CD4-positive, alpha-beta T cell (primary cell): ENCODE measurements at regions not wholly inside any gene's neighbourhood (a gene's known extent, or its start where the extent isn't known, plus 50 kb on each side); places are given as distances from the start of the nearest gene placed in this dataset.

Experiments
- ATAC-seq: fragments of 200-7000 bp; cut with Tn5 transposase; one replicate; pipeline ENCODE4 v1.10.0; 2022; ENCODE audit warnings: mild to moderate bottlenecking; ENCODE audit not compliant: poor library complexity
- CTCF ChIA-PET: fragments of 350-600 bp; sonication (Branson Sonifier 250); formaldehyde crosslinking; loops from one replicate; lab custom pipeline; 2021; ENCODE audit warnings: antibody characterized with exemption, inconsistent platforms; lab: Charles Lee
- POLR2A ChIA-PET: fragments of 350-600 bp; sonication (Branson Sonifier 250); formaldehyde crosslinking; loops from one replicate; lab custom pipeline; 2021; ENCODE audit warnings: antibody characterized with exemption, inconsistent platforms; lab: Charles Lee
- DNase-seq, 14 experiments: peaks; one replicate each; pipeline ENCODE4 v3.0.0-alpha.2; 2013 to 2020; ENCODE audit warnings: mixed read lengths in 2 of 14
- H3K27ac ChIP-seq, 2 donors: one replicate each; pipeline versions ENCODE4 v1.5.1 to v1.7.0; 2013; ENCODE audit warnings: low read length in 2 of 2, low read depth in 1 of 2, mild to moderate bottlenecking in 1 of 2
- H3K27me3 ChIP-seq, 2 experiments: 1 replicate in 1 of 2; 2 replicates in 1 of 2; pipeline versions ENCODE4 v1.6.1 to v1.7.0; 2013; ENCODE audit warnings: low read length in 2 of 2, control low read depth in 1 of 2, mild to moderate bottlenecking in 1 of 2, moderate library complexity in 1 of 2; ENCODE audit not compliant: insufficient read depth in 2 of 2, control insufficient read depth in 1 of 2
- H3K36me3 ChIP-seq: one replicate; pipeline ENCODE4 v1.6.1; 2013; ENCODE audit warnings: low read length, control low read depth; ENCODE audit not compliant: insufficient read depth
- H3K4me1 ChIP-seq: one replicate; pipeline ENCODE4 v1.6.1; 2013; ENCODE audit warnings: low read length, control low read depth; ENCODE audit not compliant: insufficient read depth
- H3K4me3 ChIP-seq: one replicate; pipeline ENCODE4 v1.5.1; 2013; ENCODE audit warnings: mild to moderate bottlenecking, low read length, moderate library complexity
- H3K9me3 ChIP-seq, 2 experiments: 1 replicate in 1 of 2; 2 replicates in 1 of 2; pipeline versions ENCODE4 v1.6.1 to v1.7.0; 2013; ENCODE audit warnings: low read length in 2 of 2, mild to moderate bottlenecking in 2 of 2, control low read depth in 1 of 2, moderate library complexity in 1 of 2; ENCODE audit not compliant: control insufficient read depth in 1 of 2, insufficient read depth in 1 of 2
- H3K27ac Mint-ChIP-seq: one replicate; pipeline ENCODE4 v1.8.0; 2020; ENCODE audit warnings: mixed read lengths
- H3K27me3 Mint-ChIP-seq: one replicate; pipeline ENCODE4 v1.8.0; 2021; ENCODE audit warnings: mixed read lengths
- H3K36me3 Mint-ChIP-seq: one replicate; pipeline ENCODE4 v1.8.0; 2021; ENCODE audit warnings: low read depth, mixed read lengths
- H3K4me1 Mint-ChIP-seq: one replicate; pipeline ENCODE4 v1.8.0; 2021; ENCODE audit warnings: low read depth, mixed read lengths
- H3K4me3 Mint-ChIP-seq: one replicate; pipeline ENCODE4 v1.8.0; 2020; ENCODE audit warnings: mild to moderate bottlenecking, mixed read lengths
- H3K9me3 Mint-ChIP-seq: one replicate; pipeline ENCODE4 v1.8.0; 2020; ENCODE audit warnings: mixed read lengths
- CTCF ChIP-seq: fragments of 200-600 bp; IDR thresholded peaks from one replicate; pipeline ENCODE4 v1.8.0; 2022; ENCODE audit warnings: antibody characterized with exemption, mild to moderate bottlenecking
- intact Hi-C, 2 experiments: fragments of 100-400 bp; cut with DNase I in 1 of 2; cut with micrococcal nuclease in 1 of 2; formaldehyde crosslinking; loops; one replicate each; pipeline versions ENCODE4 v1.15.1 to v1.9.0; 2023 to 2025; cut with DNase I, micrococcal nuclease

- POLR2A ChIA-PET: no interaction called here
- intact Hi-C loops: no loop called here
- Mint-ChIP-seq H3K36me3 (no peaks in the 10 kb centered on the region), H3K4me1 (no peaks in the 10 kb centered on the region), H3K27me3 (no peaks in the 10 kb centered on the region), H3K9me3 (peaks cover 5% of the 10 kb centered on the region), H3K4me3 (no peak overlapping the region), H3K27ac (no peak overlapping the region)
- H3K27ac ChIP-seq: no peak overlapping the region
- no peaks in the 10 kb centered on the region for H3K36me3 ChIP-seq
- no peaks in the 10 kb centered on the region for H3K27me3 ChIP-seq
- H3K4me3 ChIP-seq: no peak overlapping the region
- DNase-seq: no peak
- H3K4me1 ChIP-seq: no peaks in the 10 kb centered on the region
- ATAC-seq: no peak
- peaks cover 1 to 16% of the 10 kb centered on the region in 2 experiments for H3K9me3 ChIP-seq
- CTCF ChIA-PET: no interaction called here
- TF ChIP-seq CTCF: no peak
Observed at GRCh38 chr14:28300356-28300755, 466.2 kb upstream of the FOXG1 start.

GRCh38 chr14:28301179-28301578 lies 465.4 kb upstream of the FOXG1 start:
- intact Hi-C loops: no loop called here

GRCh38 chr14:28303248-28303647 lies 463.3 kb upstream of the FOXG1 start:
- CTCF ChIA-PET: no interaction called here
- H3K4me3 ChIP-seq: no peak overlapping the region
- TF ChIP-seq CTCF: no peak

More at GRCh38 chr14:28301179-28301578, 465.4 kb upstream of the FOXG1 start:
- Histone ChIP-seq H3K9me3 (peaks cover 0 to 13% of the 10 kb centered on the region in 2 experiments), H3K4me3 (no peak overlapping the region), H3K36me3 (no peaks in the 10 kb centered on the region), H3K4me1 (no peaks in the 10 kb centered on the region), H3K27me3 (no peaks in the 10 kb centered on the region), H3K27ac (no peak overlapping the region)
- no peak for DNase-seq
- Mint-ChIP-seq H3K4me1 (no peaks in the 10 kb centered on the region), H3K36me3 (no peaks in the 10 kb centered on the region), H3K27ac (no peak overlapping the region), H3K9me3 (peaks cover 5% of the 10 kb centered on the region), H3K27me3 (no peaks in the 10 kb centered on the region), H3K4me3 (no peak overlapping the region)
- ChIA-PET POLR2A (no interaction called here), CTCF (no interaction called here)
- TF ChIP-seq CTCF: no peak
- no peak for ATAC-seq

More at GRCh38 chr14:28303248-28303647, 463.3 kb upstream of the FOXG1 start:
- Mint-ChIP-seq H3K4me1 (no peaks in the 10 kb centered on the region), H3K9me3 (no peaks in the 10 kb centered on the region), H3K27me3 (no peaks in the 10 kb centered on the region), H3K4me3 (no peak overlapping the region), H3K27ac (no peak overlapping the region), H3K36me3 (no peaks in the 10 kb centered on the region)
- Histone ChIP-seq H3K4me1 (no peaks in the 10 kb centered on the region), H3K9me3 (peaks cover 0 to 11% of the 10 kb centered on the region in 2 experiments), H3K27ac (no peak overlapping the region), H3K36me3 (no peaks in the 10 kb centered on the region), H3K27me3 (no peaks in the 10 kb centered on the region)
- DNase-seq (no peak), ATAC-seq (no peak)
- intact Hi-C loops: no loop called here
- POLR2A ChIA-PET: no interaction called here
